Kidney capillary endothelial cell (primary cell): ENCODE measurements at regions not wholly inside any gene's neighbourhood (a gene's known extent, or its start where the extent isn't known, plus 50 kb on each side); places are given as distances from the start of the nearest gene placed in this dataset.
"Not testable (repeated sequence)": the region's sequence is repeated elsewhere in the genome, so short reads cannot be mapped to it uniquely, and the experiment has no call there.

ENCODE experiments used
- DNase-seq: peaks from one replicate; pipeline ENCODE4 v3.0.0-alpha.2; 2018; ENCODE audit warnings: low spot score

- no peak for DNase-seq
Measured at GRCh38 chr11:121866754-121867153, 249.3 kb downstream of the BLID start.

GRCh38 chr11:121864660-121865059, 251.4 kb downstream of the BLID start:
- no peak for DNase-seq

GRCh38 chr11:121863126-121863525, 252.9 kb downstream of the BLID start:
- no peak for DNase-seq

GRCh38 chr11:121855138-121855537, 260.9 kb downstream of the BLID start:
- not testable (repeated sequence) for DNase-seq

GRCh38 chr11:121844016-121844415, 272.0 kb downstream of the BLID start:
- DNase-seq = no peak

- no peak for DNase-seq
Measured at GRCh38 chr11:121842192-121842585, 273.8 kb downstream of the BLID start.

- peak; percentile 32 for DNase-seq
Measured at GRCh38 chr11:121841487-121842191, 274.4 kb downstream of the BLID start.

- no peak for DNase-seq
Measured at GRCh38 chr11:121839781-121840180, 276.2 kb downstream of the BLID start.

GRCh38 chr11:121838571-121838970, 277.4 kb downstream of the BLID start:
- DNase-seq = no peak

- no peak for DNase-seq
Measured at GRCh38 chr11:121833970-121834369, 282.0 kb downstream of the BLID start.

GRCh38 chr11:121829159-121829643, 286.8 kb downstream of the BLID start:
- peak; percentile 91 for DNase-seq

GRCh38 chr11:121814962-121815361, 301.1 kb downstream of the BLID start:
- no peak for DNase-seq

- no peak for DNase-seq
Measured at GRCh38 chr11:121814296-121814695, 301.7 kb downstream of the BLID start.

- no peak for DNase-seq
Measured at GRCh38 chr11:121810291-121810690, 305.7 kb downstream of the BLID start.

- DNase-seq = no peak
Measured at GRCh38 chr11:121808096-121808495, 307.9 kb downstream of the BLID start.

GRCh38 chr11:121807051-121807450, 309.0 kb downstream of the BLID start:
- no peak for DNase-seq

- DNase-seq = no peak
Measured at GRCh38 chr11:121802542-121802941, 313.5 kb downstream of the BLID start.

- no peak for DNase-seq
Measured at GRCh38 chr11:121801781-121802180, 314.2 kb downstream of the BLID start.

GRCh38 chr11:121801394-121801748, 314.6 kb downstream of the BLID start:
- no peak for DNase-seq

- DNase-seq = no peak
Measured at GRCh38 chr11:121800731-121801393, 315.2 kb downstream of the BLID start.

- no peak for DNase-seq
Measured at GRCh38 chr11:121800240-121800639, 315.8 kb downstream of the BLID start.

- no peak for DNase-seq
Measured at GRCh38 chr11:121797496-121797895, 318.5 kb downstream of the BLID start.

- no peak for DNase-seq
Measured at GRCh38 chr11:121795174-121795573, 320.8 kb downstream of the BLID start.

- DNase-seq = no peak
Measured at GRCh38 chr11:121794671-121795141, 321.3 kb downstream of the BLID start.
